Activated CD4-positive, alpha-beta memory T cell treated with anti-CD3 and anti-CD28 coated beads, Interleukin-2, amount 10 ng/mL, durations not matched to agents 7 days and 5 days (primary cell): ENCODE measurements at regions not wholly inside any gene's neighbourhood (a gene's known extent, or its start where the extent isn't known, plus 50 kb on each side); places are given as distances from the start of the nearest gene placed in this dataset.

ENCODE experiments used
- CTCF ChIA-PET: fragments of 350-600 bp; sonication (Branson Sonifier 250); formaldehyde crosslinking; loops from one replicate; lab custom pipeline; 2021; ENCODE audit warnings: antibody characterized with exemption, inconsistent platforms; lab: Charles Lee
- POLR2A ChIA-PET: fragments of 350-600 bp; sonication (Branson Sonifier 250); formaldehyde crosslinking; loops from one replicate; lab custom pipeline; 2021; ENCODE audit warnings: antibody characterized with exemption; lab: Charles Lee
- DNase-seq: peaks from one replicate; pipeline ENCODE4 v3.0.0-alpha.2; 2020
- H3K27ac Mint-ChIP-seq: one replicate; pipeline ENCODE4 v1.8.0; 2021; ENCODE audit warnings: mild to moderate bottlenecking, mixed read lengths
- H3K27me3 Mint-ChIP-seq: one replicate; pipeline ENCODE4 v1.8.0; 2021; ENCODE audit warnings: mixed read lengths
- H3K36me3 Mint-ChIP-seq: one replicate; pipeline ENCODE4 v1.8.0; 2021; ENCODE audit warnings: low read depth, mixed read lengths
- H3K4me1 Mint-ChIP-seq: one replicate; pipeline ENCODE4 v1.8.0; 2021; ENCODE audit warnings: mixed read lengths
- H3K4me3 Mint-ChIP-seq: one replicate; pipeline ENCODE4 v1.8.0; 2021; ENCODE audit warnings: mild to moderate bottlenecking, mixed read lengths
- H3K9me3 Mint-ChIP-seq: one replicate; pipeline ENCODE4 v1.8.0; 2021; ENCODE audit warnings: mixed read lengths

DNA sequence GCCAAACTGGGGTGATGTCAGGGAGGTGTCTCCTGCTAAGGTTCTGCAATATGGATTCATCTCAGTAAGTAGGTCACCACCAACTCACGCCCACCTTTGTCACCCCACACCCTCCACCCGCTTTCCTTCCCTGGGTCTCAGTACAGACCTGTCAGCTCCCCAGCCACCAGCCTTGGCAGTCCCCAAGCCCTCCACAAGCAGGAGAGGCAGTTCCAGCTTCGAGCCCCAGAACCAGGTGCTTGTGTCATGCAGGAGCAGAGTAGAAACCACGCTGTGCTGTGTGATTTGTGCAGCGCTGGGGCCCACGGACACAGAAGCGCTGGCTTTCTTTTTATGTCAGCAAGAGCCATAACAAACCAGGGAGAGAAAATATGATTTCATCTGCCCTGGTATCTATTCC is 89.0 kb upstream of the CDH4 start:
- no peak for DNase-seq
- Mint-ChIP-seq H3K36me3 (no peaks in the 10 kb centered on the region), H3K9me3 (no peaks in the 10 kb centered on the region), H3K4me1 (no peaks in the 10 kb centered on the region), H3K27me3 (no peaks in the 10 kb centered on the region), H3K27ac (no peak overlapping the region), H3K4me3 (no peak overlapping the region)
- CTCF ChIA-PET: no interaction called here
- POLR2A ChIA-PET: no interaction called here

DNA sequence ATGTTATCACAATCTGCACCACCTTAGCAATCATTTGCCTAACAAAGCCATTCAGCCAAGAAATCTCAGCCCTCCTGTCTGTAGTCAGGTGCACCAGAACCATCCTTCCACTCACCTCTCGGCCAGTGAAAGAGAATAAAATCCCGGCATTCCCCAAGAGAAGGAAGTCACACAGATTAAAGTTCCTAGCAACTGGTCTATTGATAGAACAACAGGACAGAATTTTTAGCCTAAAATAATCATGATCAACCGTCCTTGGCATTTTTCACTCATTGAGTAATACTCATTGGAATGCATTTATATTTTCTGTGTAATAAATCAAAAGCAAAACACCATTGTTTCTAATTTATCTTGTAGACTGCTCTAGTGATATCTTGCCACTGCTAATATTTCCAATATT is 85.7 kb upstream of the CDH4 start:
- Mint-ChIP-seq H3K27ac (no peak overlapping the region), H3K9me3 (no peaks in the 10 kb centered on the region), H3K27me3 (no peaks in the 10 kb centered on the region), H3K36me3 (no peaks in the 10 kb centered on the region), H3K4me3 (no peak overlapping the region), H3K4me1 (no peaks in the 10 kb centered on the region)
- POLR2A ChIA-PET: no interaction called here
- CTCF ChIA-PET: no interaction called here
- no peak for DNase-seq

DNA sequence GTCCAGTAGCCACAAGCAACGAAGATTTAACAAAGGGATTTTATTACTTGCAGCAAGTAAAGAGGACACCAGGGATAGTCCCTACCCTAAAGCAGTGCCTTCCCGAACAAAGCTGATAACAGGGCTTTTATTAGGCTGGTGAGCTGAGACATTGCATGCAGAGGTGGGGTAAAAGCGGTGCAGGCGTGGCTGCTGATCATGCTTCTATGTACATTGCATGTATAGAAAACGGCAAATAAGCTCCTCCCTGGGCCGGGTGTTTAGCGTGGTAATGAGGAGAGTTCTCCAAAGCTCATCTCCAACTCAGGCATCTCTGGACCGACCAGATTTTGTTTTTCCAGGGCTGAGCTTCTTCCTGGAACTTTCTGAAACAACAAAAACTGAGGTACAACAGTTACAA is 83.5 kb upstream of the CDH4 start:
- ChIA-PET POLR2A (no interaction called here), CTCF (no interaction called here)
- Mint-ChIP-seq H3K27ac (no peak overlapping the region), H3K4me1 (no peaks in the 10 kb centered on the region), H3K27me3 (no peaks in the 10 kb centered on the region), H3K9me3 (no peaks in the 10 kb centered on the region), H3K4me3 (no peak overlapping the region), H3K36me3 (no peaks in the 10 kb centered on the region)
- DNase-seq: no peak

DNA sequence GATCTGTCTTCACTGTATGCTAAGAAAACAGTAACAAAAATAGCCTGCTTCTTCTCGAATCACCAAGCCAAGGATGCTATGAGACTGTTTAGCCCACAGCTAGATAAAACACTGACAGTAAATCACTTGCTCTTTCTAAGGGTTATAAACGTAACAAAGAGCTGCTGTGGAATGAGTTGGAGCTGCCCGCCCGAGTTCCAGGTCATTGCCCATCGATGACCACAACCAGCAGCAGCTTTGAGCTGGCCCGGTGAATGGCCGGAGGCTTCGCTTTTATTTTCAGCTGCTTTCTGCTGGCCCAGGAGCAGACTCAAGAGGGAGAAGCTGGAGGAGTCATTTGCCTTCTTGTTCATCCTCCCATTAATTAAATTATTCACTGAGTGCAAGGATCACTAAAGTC is 82.2 kb upstream of the CDH4 start:
- ChIA-PET POLR2A (interaction anchor here (1.5 kb wide), 1 partner anchor 9 kb away, joined by 3 read pairs; no protein-coding TSS in a partner anchor), CTCF (no interaction called here)
- H3K36me3 Mint-ChIP-seq: no peaks in the 10 kb centered on the region
- no peak overlapping the region for H3K27ac Mint-ChIP-seq
- H3K9me3 Mint-ChIP-seq: no peaks in the 10 kb centered on the region
- no peak for DNase-seq
- no peaks in the 10 kb centered on the region for H3K27me3 Mint-ChIP-seq
- no peak overlapping the region for H3K4me3 Mint-ChIP-seq
- no peaks in the 10 kb centered on the region for H3K4me1 Mint-ChIP-seq

DNA sequence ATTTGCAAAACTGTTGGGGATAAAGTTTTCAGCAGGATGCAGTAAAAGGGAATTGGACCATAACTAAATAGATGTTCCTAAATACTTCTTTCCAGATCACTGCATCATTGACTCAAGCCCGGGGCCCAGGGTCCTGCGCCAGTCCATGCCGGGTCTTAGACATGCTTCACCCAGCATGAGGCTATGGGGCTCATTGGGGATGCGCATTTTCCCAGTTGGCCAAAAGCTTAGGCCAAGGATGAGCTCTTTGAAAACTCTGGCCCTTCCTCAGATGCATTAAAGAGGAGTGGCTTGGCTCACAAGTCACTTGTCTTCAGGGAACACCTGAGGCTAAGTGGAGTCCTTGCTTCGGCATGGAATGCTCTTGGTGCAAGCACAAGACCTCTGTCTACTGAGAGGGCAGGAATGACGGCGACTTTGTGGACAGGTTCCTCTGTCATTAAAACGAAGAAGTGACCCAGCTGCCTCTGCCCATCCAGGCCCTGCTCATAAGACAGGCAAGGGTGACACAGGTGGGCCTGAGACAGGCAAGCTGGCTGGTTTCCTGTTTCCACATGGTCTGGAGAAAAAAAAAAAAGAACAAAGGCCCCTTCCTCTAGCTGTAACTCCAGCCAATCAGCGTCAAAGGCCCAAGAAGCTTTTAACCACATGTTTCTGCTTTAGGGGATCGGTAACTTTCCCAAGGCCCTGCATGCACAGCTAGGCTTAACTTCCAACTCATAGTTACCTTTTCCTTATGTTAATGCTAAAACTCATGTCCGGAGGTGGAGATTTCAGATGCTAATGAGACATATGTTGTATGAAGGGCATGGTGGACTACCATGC is 81.4 kb upstream of the CDH4 start:
- no peaks in the 10 kb centered on the region for H3K36me3 Mint-ChIP-seq
- no peaks in the 10 kb centered on the region for H3K4me1 Mint-ChIP-seq
- no peak overlapping the region for H3K27ac Mint-ChIP-seq
- CTCF ChIA-PET: no interaction called here
- DNase-seq: no peak
- no peaks in the 10 kb centered on the region for H3K9me3 Mint-ChIP-seq
- H3K4me3 Mint-ChIP-seq: no peak overlapping the region
- POLR2A ChIA-PET: interaction anchor here (1.5 kb wide), 1 partner anchor 10 kb away, joined by 3 read pairs; no protein-coding TSS in a partner anchor
- H3K27me3 Mint-ChIP-seq: no peaks in the 10 kb centered on the region

DNA sequence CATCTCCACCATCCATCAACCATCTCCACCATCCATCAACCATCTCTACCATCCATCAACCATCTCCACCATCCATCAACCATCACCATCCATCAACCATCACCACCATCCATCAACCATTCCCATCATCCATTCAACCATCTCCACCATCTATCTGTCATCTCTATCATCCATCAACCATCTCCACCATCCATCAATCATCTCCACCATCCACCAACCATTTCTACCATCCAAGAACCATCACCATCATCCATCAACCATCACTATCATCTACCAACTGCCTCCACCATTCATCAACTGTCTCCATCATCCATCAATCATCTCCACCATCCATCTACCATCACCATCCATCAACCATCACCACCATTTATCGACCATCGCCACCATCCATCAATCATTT is 78.8 kb upstream of the CDH4 start:
- H3K27me3 Mint-ChIP-seq: no peaks in the 10 kb centered on the region
- POLR2A ChIA-PET: no interaction called here
- CTCF ChIA-PET: no interaction called here
- H3K36me3 Mint-ChIP-seq: no peaks in the 10 kb centered on the region
- no peak overlapping the region for H3K27ac Mint-ChIP-seq
- no peaks in the 10 kb centered on the region for H3K9me3 Mint-ChIP-seq
- H3K4me3 Mint-ChIP-seq: no peak overlapping the region
- DNase-seq: no peak
- no peaks in the 10 kb centered on the region for H3K4me1 Mint-ChIP-seq

DNA sequence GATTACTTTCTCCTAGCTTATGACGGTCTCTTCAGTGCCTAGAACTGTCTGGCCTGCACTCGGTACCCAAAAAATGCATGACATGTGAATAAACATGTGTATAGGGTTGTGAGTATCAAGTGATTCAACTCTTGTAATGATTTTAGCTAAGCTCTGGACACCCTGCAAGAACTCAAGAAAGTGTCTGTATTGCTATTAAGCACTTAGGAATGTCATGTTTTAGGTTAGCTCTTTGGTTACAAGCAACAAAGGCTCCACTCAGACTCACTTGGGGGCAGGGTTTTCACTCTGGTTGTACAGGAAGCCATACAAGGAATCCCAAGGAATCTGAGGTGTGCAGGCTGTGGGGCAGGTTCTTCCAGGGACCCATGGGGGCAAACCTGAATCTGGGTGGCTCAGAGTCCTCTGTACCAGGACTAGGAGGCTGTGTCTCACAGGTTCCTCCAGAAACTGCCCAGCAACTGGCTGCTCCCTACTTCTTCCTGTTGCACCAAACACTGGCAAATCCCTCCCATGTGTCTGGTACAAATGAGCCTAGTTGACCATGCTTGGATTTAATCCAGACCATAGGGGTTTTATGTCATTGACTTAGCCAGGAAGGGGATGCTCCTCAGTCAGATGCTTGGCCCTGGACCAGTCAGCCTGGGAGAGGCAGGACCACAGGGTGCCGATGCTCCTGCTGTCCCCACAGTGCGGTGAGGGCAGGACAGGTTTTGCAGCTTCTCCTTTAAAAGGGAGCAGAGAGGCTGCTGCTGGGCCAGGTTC is 77.9 kb upstream of the CDH4 start:
- H3K4me3 Mint-ChIP-seq: no peak overlapping the region
- H3K27me3 Mint-ChIP-seq: no peaks in the 10 kb centered on the region
- H3K9me3 Mint-ChIP-seq: no peaks in the 10 kb centered on the region
- ChIA-PET CTCF (no interaction called here), POLR2A (no interaction called here)
- H3K4me1 Mint-ChIP-seq: no peaks in the 10 kb centered on the region
- H3K27ac Mint-ChIP-seq: no peak overlapping the region
- H3K36me3 Mint-ChIP-seq: no peaks in the 10 kb centered on the region
- DNase-seq: no peak

DNA sequence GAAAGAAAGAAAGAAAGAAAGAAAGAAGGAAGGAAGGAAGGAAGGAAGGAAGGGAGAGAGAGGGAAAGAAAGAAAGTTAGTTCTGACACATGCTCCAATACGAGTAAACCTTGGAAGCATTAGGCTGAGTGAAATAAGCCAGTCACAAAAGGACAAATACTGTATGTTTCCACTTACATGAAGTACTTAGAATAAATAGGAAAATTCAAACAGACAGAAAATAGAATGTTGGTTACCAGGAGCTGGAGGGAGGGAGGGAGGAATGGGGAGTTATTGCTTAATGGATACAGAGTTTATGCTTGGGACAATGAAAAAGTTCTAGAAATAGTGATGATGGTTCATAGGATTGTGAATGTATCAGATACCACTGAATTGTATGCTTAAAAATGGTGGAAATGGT is 75.2 kb upstream of the CDH4 start:
- ChIA-PET CTCF (no interaction called here), POLR2A (no interaction called here)
- no peak overlapping the region for H3K27ac Mint-ChIP-seq
- no peak overlapping the region for H3K4me3 Mint-ChIP-seq
- H3K9me3 Mint-ChIP-seq: no peaks in the 10 kb centered on the region
- H3K27me3 Mint-ChIP-seq: no peaks in the 10 kb centered on the region
- DNase-seq: no peak
- no peaks in the 10 kb centered on the region for H3K4me1 Mint-ChIP-seq
- H3K36me3 Mint-ChIP-seq: no peaks in the 10 kb centered on the region

DNA sequence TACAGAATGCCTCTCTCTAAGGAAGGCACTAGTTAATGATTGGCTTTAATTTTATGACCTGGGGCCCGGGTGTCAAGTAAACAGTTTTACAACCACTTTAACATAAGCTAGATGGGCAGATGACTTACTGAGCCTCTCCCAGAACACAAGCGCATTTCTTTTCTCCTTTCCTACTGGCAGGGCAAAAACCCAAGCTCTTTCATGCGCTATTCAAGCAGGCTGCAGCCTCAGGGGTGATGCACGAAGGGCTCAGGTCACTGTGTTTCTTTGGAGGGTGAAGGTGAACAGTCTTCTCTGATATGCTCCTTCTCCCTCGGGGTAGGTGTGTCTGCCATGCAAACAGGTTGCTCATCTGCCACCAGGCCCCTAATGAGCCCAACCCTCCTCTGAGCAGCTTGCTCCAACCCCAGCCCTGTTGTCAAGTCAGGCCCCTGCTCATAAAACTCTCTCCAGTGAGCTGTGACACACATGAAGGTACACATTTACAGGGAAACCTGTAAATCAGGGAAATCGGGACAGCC is 73.5 kb upstream of the CDH4 start:
- no peaks in the 10 kb centered on the region for H3K27me3 Mint-ChIP-seq
- no peak overlapping the region for H3K4me3 Mint-ChIP-seq
- no peak for DNase-seq
- no peaks in the 10 kb centered on the region for H3K9me3 Mint-ChIP-seq
- no peak overlapping the region for H3K27ac Mint-ChIP-seq
- H3K4me1 Mint-ChIP-seq: no peaks in the 10 kb centered on the region
- ChIA-PET CTCF (no interaction called here), POLR2A (no interaction called here)
- H3K36me3 Mint-ChIP-seq: no peaks in the 10 kb centered on the region

DNA sequence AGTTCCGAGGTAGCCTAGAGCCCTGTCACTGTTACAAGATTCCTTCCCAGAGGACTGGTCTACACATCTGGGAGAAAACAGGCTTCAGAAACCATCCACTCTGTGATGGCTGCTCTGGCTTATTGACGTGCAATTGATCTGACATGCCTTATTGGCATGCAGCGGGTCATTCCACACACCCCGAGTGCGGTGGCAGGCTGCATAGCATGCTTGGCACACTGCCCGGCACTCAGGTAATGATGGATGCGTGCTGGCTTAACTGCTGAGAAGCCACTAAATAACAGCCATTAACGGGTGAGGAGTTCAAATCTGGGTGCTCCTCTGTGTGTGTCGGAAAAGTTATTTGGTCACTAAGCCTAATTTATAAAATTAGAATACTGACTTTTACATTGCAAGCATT is 67.9 kb upstream of the CDH4 start:
- no peak for DNase-seq
- H3K9me3 Mint-ChIP-seq: no peaks in the 10 kb centered on the region
- CTCF ChIA-PET: no interaction called here
- no peaks in the 10 kb centered on the region for H3K4me1 Mint-ChIP-seq
- no peaks in the 10 kb centered on the region for H3K36me3 Mint-ChIP-seq
- no peaks in the 10 kb centered on the region for H3K27me3 Mint-ChIP-seq
- no peak overlapping the region for H3K4me3 Mint-ChIP-seq
- no peak overlapping the region for H3K27ac Mint-ChIP-seq
- POLR2A ChIA-PET: no interaction called here

DNA sequence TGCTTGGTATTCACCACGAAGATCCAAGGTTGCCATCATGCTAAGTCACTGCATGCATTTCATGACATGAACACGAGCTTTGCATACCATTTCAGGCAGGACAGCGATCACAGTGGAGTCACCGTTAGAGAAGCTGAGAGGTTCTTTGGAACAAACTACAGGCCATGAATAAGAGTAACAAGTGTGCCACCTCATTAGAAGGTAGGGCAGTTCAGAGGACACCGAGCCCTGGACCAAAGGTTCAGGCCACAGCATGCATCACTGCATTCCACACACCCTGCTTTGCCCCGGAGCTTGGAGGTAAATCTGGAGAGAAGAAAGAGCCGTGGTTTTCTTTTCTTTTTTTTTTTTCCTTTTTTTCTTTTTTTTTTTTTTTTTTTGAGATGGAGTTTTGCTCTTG is 66.9 kb upstream of the CDH4 start:
- Mint-ChIP-seq H3K4me3 (no peak overlapping the region), H3K36me3 (no peaks in the 10 kb centered on the region), H3K4me1 (no peaks in the 10 kb centered on the region), H3K27ac (no peak overlapping the region), H3K27me3 (no peaks in the 10 kb centered on the region), H3K9me3 (no peaks in the 10 kb centered on the region)
- no peak for DNase-seq
- ChIA-PET POLR2A (no interaction called here), CTCF (no interaction called here)

DNA sequence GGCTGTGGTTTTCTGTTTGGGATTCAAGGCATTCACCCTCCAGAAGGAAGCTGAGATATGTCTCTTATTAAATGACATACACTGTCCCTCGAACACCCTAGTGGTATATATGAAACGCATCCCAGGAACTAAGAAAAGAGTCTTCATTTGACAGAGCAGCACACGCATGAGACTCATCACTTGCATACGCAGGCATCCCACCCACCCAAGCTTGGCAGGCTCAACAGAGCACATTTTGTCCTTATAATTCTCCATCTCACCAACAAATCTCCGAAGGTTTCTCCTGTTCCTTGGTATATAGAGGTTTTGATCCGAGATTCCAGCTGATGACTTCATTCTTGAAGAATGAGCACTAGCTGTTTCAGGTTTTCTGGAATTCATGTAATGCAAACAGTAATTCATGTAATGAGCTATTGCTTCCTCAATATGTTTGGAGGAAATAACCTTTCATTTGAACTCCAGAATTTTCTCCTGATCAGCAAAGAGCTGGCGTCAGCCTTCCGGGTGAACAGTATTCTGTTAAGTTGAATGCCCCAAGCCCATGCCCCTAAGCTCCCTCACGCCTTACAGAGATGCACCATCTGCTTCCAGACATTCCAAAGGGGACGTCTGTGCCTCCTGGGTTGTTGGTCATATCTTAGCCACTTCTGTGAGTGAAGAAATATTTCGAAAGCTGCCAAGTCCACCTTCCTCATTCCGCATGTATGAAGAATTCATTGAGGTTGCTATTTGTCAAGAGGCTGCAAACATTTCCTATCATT is 66.0 kb upstream of the CDH4 start:
- no peaks in the 10 kb centered on the region for H3K27me3 Mint-ChIP-seq
- no peaks in the 10 kb centered on the region for H3K4me1 Mint-ChIP-seq
- H3K4me3 Mint-ChIP-seq: no peak overlapping the region
- ChIA-PET CTCF (no interaction called here), POLR2A (no interaction called here)
- no peak overlapping the region for H3K27ac Mint-ChIP-seq
- no peak for DNase-seq
- no peaks in the 10 kb centered on the region for H3K36me3 Mint-ChIP-seq
- H3K9me3 Mint-ChIP-seq: no peaks in the 10 kb centered on the region

DNA sequence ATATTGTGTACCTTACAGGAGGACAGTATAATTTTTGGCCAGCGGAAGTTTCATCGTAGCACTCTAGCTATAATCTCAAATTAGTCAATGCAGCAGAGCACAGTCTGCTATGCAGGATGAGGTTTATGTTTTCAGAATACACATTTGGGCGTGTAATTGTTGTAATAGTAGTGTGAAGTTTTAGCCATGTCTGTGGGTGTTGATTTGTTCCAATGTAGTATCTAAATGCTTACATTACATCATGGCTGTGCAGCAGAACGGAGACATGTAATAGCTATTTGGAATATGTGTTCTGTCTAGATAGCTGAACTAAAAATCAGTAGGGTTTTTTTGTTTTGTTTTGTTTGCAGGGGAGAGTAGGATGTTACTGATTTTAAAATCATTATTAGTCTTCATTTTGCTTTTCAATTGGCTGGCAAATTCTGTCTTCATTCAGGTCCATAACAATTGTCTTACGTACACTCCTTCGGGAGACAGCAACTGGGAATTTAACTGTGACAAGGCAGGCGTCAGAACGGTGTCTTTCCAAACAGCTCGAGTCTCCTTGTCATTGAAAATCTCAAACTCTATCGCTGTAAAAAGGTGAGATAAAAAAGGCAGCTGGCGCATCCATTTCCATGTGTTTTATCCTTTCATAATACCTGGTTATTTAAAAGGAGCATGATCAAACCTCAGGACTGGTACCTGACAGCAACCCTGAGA is 65.1 kb upstream of the CDH4 start:
- no peak overlapping the region for H3K4me3 Mint-ChIP-seq
- ChIA-PET CTCF (no interaction called here), POLR2A (no interaction called here)
- H3K27ac Mint-ChIP-seq: no peak overlapping the region
- H3K36me3 Mint-ChIP-seq: no peaks in the 10 kb centered on the region
- H3K9me3 Mint-ChIP-seq: no peaks in the 10 kb centered on the region
- no peaks in the 10 kb centered on the region for H3K4me1 Mint-ChIP-seq
- H3K27me3 Mint-ChIP-seq: no peaks in the 10 kb centered on the region
- no peak for DNase-seq
